ENCODE measurements at regions not wholly inside any gene's neighbourhood (a gene's known extent, or its start where the extent isn't known, plus 50 kb on each side); places are given as distances from the start of the nearest gene placed in this dataset.

DNA sequence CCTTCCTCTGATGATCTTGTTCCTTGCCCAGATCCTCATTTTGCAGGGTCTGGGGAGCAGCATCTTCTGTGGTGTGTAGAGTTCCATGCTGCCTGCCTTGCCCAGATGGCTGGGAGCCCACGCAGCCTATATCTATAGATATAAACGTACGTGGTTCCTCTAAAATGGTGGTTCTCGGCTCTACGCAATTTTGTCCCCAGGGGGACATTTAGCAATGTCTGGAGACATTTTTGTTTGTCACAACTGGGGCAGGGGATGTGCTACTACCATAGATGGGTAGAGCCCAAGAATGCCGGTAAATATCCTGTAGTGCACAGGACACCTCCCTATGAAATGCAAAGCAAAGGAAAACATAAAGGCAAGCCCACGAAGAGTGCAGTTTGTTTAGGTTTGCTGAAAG is 98.4 kb upstream of the SPACA1 start:
- TF ChIP-seq SP1 (IDR thresholded peaks at IDR 0.05), result no peak
- no peak for TF ChIP-seq ELF4 (IDR thresholded peaks at IDR 0.05)
- no peak for TF ChIP-seq FOXM1 (IDR thresholded peaks at IDR 0.05; ENCODE audit: borderline replicate concordance)
- TF ChIP-seq ZNF384 (IDR thresholded peaks at IDR 0.05), result no peak
- TF ChIP-seq, protein P1, sequence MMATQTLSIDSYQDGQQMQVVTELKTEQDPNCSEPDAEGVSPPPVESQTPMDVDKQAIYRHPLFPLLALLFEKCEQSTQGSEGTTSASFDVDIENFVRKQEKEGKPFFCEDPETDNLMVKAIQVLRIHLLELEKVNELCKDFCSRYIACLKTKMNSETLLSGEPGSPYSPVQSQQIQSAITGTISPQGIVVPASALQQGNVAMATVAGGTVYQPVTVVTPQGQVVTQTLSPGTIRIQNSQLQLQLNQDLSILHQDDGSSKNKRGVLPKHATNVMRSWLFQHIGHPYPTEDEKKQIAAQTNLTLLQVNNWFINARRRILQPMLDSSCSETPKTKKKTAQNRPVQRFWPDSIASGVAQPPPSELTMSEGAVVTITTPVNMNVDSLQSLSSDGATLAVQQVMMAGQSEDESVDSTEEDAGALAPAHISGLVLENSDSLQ (IDR thresholded peaks at IDR 0.05), result no peak
- TF ChIP-seq L3MBTL2 (conservative IDR thresholded peaks at IDR 0.05), result no peak
- no peak for TF ChIP-seq FOXK2 (IDR thresholded peaks at IDR 0.05)
- TF ChIP-seq BHLHE40 (IDR thresholded peaks at IDR 0.05; ENCODE audit: borderline replicate concordance), result no peak
- no peak for TF ChIP-seq ARNT (IDR thresholded peaks at IDR 0.05)
- TF ChIP-seq FOXA1 (IDR thresholded peaks at IDR 0.05), result no peak
- TF ChIP-seq HDGF (IDR thresholded peaks at IDR 0.05; ENCODE audit: borderline replicate concordance), result no peak
- no peak for TF ChIP-seq NFRKB (IDR thresholded peaks at IDR 0.05)
- no peak for TF ChIP-seq SUZ12 (IDR thresholded peaks at IDR 0.05)
- no peak for TF ChIP-seq TARDBP (IDR thresholded peaks at IDR 0.05)

All from HEK293T (cell line).